HL-60 (cell line): ENCODE measurements at regions not wholly inside any gene's neighbourhood (a gene's known extent, or its start where the extent isn't known, plus 50 kb on each side); places are given as distances from the start of the nearest gene placed in this dataset.
"Not testable (repeated sequence)": the region's sequence is repeated elsewhere in the genome, so short reads cannot be mapped to it uniquely, and the experiment has no call there.

ENCODE experiments used
- POLR2AphosphoS5 ChIP-seq: IDR thresholded peaks from 2 replicates; pipeline ENCODE4 v1.6.1; 2012; ENCODE audit warnings: low read depth
- TF ChIP-seq, protein P1 (sequence below): IDR thresholded peaks from one replicate; pipeline ENCODE4 v1.5.1; 2011; ENCODE audit warnings: low read length, control low read depth, inconsistent platforms; ENCODE audit not compliant: insufficient read depth

GRCh38 chr16:32876718-32877117 is 200.8 kb upstream of the TP53TG3 start:
- TF ChIP-seq, protein P1, sequence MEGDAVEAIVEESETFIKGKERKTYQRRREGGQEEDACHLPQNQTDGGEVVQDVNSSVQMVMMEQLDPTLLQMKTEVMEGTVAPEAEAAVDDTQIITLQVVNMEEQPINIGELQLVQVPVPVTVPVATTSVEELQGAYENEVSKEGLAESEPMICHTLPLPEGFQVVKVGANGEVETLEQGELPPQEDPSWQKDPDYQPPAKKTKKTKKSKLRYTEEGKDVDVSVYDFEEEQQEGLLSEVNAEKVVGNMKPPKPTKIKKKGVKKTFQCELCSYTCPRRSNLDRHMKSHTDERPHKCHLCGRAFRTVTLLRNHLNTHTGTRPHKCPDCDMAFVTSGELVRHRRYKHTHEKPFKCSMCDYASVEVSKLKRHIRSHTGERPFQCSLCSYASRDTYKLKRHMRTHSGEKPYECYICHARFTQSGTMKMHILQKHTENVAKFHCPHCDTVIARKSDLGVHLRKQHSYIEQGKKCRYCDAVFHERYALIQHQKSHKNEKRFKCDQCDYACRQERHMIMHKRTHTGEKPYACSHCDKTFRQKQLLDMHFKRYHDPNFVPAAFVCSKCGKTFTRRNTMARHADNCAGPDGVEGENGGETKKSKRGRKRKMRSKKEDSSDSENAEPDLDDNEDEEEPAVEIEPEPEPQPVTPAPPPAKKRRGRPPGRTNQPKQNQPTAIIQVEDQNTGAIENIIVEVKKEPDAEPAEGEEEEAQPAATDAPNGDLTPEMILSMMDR = not testable (repeated sequence)
- TF ChIP-seq POLR2AphosphoS5 = not testable (repeated sequence)
